Panc1 (cell line): ENCODE measurements at regions not wholly inside any gene's neighbourhood (a gene's known extent, or its start where the extent isn't known, plus 50 kb on each side); places are given as distances from the start of the nearest gene placed in this dataset.

Source experiments
- CTCF ChIP-seq: fragments of 450-650 bp; IDR thresholded peaks from 2 replicates; pipeline ENCODE4 v1.5.1; 2017; ENCODE audit warnings: mild to moderate bottlenecking
- POLR2AphosphoS5 ChIP-seq: IDR thresholded peaks from 2 replicates; pipeline ENCODE4 v1.6.1; 2012; ENCODE audit warnings: mild to moderate bottlenecking, low read depth, low read length, moderate library complexity
- REST ChIP-seq, 2 experiments: IDR thresholded peaks; 2 replicates each; pipeline ENCODE4 v1.6.1; 2011 to 2012; ENCODE audit warnings: low read depth in 2 of 2, control low read depth in 1 of 2, low read length in 1 of 2, mild to moderate bottlenecking in 1 of 2, moderate library complexity in 1 of 2; ENCODE audit not compliant: insufficient read depth in 1 of 2
- SIN3A ChIP-seq: IDR thresholded peaks from 2 replicates; pipeline ENCODE4 v1.6.1; 2012; ENCODE audit warnings: low read depth, mild to moderate bottlenecking, low read length, moderate library complexity, borderline replicate concordance; ENCODE audit not compliant: insufficient read depth
- TCF7L2 ChIP-seq: IDR thresholded peaks from 2 replicates; pipeline ENCODE4 v1.6.1; 2011; ENCODE audit warnings: mild to moderate bottlenecking, low read depth, low read length, inconsistent platforms

GRCh38 chr15:31551323-31551722, 224.7 kb downstream of the KLF13 start:
- TF ChIP-seq REST (IDR thresholded peaks at IDR 0.05; ENCODE audit: insufficient read depth in 1 of 2, low read depth in 2 of 2, low read length in 1 of 2) = no peak
- no peak for TF ChIP-seq CTCF
- no peak for TF ChIP-seq POLR2AphosphoS5
- TF ChIP-seq SIN3A = no peak
- TF ChIP-seq TCF7L2 = no peak
